22Rv1 (cell line): ENCODE measurements at regions not wholly inside any gene's neighbourhood (a gene's known extent, or its start where the extent isn't known, plus 50 kb on each side); places are given as distances from the start of the nearest gene placed in this dataset.

Experiments used
- H3K27ac ChIP-seq: fragments of 450-650 bp; 2 replicates; pipeline ENCODE4 v1.5.1; 2017
- ZFX ChIP-seq: fragments of 450-650 bp; IDR thresholded peaks from 2 replicates; pipeline ENCODE4 v1.6.1; 2017; ENCODE audit warnings: antibody characterized with exemption, borderline replicate concordance
- TF ChIP-seq, protein P1 (sequence below): fragments of 450-650 bp; IDR thresholded peaks from 2 replicates; pipeline ENCODE4 v1.5.1; 2017; ENCODE audit warnings: mild to moderate bottlenecking

DNA sequence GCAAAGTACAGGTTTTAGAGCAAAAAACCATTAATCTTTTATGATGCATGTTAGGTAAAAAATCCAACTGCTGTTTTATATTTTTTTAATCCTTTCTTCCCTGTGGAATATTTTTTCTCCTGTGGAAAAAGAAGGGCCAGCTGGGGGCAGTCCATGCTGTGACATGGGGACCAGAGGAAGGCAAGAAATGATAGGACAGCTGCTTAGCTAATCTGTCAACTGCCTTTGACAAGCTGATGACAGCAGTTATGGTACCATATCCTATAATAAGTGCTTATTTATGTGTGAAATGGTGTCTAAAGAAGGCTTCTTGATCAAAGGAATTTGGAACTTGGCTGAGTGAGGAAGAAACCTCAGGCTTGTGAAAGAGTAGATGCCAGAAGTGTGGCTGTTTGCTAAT lies 452.4 kb upstream of the NOVA1 start:
- H3K27ac ChIP-seq, result no peak overlapping the region
- no peak for TF ChIP-seq ZFX
- TF ChIP-seq, protein P1, sequence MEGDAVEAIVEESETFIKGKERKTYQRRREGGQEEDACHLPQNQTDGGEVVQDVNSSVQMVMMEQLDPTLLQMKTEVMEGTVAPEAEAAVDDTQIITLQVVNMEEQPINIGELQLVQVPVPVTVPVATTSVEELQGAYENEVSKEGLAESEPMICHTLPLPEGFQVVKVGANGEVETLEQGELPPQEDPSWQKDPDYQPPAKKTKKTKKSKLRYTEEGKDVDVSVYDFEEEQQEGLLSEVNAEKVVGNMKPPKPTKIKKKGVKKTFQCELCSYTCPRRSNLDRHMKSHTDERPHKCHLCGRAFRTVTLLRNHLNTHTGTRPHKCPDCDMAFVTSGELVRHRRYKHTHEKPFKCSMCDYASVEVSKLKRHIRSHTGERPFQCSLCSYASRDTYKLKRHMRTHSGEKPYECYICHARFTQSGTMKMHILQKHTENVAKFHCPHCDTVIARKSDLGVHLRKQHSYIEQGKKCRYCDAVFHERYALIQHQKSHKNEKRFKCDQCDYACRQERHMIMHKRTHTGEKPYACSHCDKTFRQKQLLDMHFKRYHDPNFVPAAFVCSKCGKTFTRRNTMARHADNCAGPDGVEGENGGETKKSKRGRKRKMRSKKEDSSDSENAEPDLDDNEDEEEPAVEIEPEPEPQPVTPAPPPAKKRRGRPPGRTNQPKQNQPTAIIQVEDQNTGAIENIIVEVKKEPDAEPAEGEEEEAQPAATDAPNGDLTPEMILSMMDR, result 0 out of 2 replicates have a peak, but pooled peaks have one; percentile 12

DNA sequence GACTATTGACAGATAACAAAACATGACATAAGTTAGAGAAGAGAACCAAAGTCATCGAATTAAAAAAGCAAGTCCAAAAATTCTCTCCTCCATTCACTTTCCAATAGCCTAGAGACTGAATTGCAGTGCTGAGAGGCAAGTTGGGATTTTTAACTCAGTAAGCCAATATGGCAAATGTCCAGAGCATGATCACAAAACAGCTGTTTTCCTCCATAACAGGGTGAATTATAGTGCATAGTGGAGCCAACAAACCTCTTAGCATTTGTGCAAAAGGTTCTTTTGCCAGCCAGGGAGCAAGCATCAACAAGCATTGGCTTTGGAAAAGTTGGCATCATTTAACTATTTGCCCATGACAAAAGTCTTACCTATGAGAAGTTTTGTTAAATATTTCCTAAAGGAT lies 458.8 kb upstream of the NOVA1 start:
- H3K27ac ChIP-seq, result no peak overlapping the region
- TF ChIP-seq, protein P1, result no peak
- TF ChIP-seq ZFX, result no peak

DNA sequence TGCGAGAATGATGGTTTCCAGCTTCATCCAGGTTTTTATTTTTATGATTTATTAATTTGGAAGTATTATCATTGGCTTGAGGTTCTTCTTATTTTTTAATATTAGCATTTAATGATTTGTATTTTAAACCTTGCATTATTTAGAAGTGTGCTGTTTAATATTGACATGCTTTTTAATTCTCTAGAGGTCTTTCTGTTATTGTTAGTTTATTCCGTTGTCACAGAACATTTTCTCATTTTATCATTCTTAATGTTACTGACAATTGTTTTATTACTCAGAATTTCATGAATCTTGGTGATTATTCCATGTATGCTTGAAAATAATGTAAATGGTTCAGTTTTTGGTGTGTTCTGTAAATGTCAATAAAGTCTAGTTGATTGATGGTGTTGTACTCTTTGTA lies 463.5 kb upstream of the NOVA1 start:
- no peak overlapping the region for H3K27ac ChIP-seq
- TF ChIP-seq, protein P1, result no peak
- TF ChIP-seq ZFX, result no peak

DNA sequence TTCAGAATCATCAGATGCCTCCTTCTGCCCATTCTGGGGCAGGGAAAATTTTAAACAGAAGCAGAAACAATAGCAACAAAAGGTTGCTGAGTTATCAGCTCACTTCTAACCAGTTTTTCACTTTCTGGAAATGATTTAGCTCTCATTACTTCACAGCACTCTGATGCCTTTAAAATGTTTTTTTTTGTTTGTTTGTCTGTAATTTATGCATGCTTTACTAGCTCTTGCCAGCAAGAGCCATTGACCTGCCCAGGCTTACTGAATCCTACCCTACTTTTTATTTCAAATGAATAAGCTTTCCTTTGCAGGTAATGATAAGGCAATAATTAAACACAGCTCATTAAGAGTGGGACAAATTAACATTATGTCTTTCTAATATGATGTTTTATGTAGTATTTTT lies 466.1 kb upstream of the NOVA1 start:
- no peak overlapping the region for H3K27ac ChIP-seq
- TF ChIP-seq, protein P1, result no peak
- no peak for TF ChIP-seq ZFX

DNA sequence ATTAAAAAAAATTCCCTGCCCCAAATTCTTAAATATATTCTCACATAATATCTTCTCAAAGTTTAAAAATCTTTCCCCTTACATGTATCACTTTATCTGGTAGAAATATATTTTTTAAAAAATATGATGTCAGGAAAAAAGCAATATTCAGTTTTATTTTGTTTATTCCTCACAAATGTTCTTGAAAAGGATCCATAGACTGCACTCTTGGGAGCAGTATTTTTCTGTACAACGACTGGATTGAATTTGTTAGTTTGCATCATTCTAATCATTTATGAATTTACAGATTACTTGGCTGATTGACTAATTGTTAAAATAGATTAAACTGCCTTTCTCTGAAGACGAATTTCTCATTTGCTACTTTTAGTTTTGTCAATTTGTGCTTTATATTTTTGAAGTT lies 468.1 kb upstream of the NOVA1 start:
- TF ChIP-seq, protein P1, result no peak
- no peak for TF ChIP-seq ZFX
- no peak overlapping the region for H3K27ac ChIP-seq

DNA sequence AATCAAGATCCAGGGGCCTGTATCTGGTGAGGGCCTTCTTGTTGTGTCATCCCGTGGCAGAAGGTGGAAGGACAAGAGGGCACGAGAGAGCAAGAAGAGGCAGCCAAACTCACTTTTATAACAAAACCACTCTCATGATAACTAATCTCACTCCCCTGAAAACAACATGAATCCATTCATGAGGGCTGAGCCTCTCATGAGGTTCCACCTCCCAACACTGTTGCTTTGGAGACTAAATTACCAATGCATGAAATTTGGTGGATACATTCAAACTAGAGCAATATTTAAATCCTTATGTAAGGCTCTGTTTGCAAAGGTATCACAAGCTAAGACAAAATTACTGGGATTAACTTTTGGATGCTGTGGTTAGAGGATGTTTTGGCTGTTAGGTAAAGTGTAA lies 470.1 kb upstream of the NOVA1 start:
- no peak for TF ChIP-seq ZFX
- TF ChIP-seq, protein P1, result no peak
- no peak overlapping the region for H3K27ac ChIP-seq

DNA sequence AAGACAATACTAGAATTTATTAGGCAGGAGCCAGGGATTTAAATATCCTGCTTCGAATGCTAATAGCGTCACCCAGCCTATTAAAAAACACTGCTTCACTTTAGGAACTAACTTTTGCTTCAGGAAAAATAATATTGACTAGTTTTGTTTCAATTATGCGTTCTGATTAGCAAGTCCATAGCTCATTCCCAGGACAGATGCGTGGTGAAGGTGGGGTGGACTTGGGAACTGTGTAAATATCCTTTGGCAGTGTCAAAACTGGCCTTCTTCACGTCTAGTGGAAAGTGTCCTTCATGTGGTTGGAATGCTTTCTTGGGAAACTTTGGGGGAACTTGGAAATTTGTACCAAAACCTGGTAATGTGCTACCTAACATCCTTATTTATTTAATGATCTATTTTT lies 474.8 kb upstream of the NOVA1 start:
- H3K27ac ChIP-seq, result no peak overlapping the region
- TF ChIP-seq, protein P1, result no peak
- TF ChIP-seq ZFX, result no peak
